ENCODE measurements at regions not wholly inside any gene's neighbourhood (a gene's known extent, or its start where the extent isn't known, plus 50 kb on each side); places are given as distances from the start of the nearest gene placed in this dataset.

DNA sequence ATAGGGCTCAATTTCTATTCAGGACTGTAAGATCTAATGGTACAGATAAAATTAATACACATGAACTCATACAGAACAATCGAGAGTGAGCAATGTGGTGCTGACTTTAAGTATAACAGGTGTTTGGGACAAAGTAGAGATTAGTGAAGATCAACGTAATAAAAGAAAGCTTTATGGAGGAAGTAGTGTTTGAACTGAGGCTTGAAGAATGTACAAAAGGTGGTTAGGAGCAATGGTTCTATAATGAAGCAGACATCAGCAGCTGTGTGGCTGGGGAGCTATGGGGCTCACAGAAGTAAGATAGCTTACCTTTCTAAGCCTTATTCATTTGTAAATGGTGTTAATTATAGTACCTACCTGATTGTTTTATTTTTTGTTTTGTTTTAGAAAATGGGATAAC lies 275.4 kb upstream of the RGMB start:
- TF ChIP-seq POLR2A (IDR thresholded peaks at IDR 0.05) (no peak), POLR2AphosphoS5 (IDR thresholded peaks at IDR 0.05) (no peak)
- TF ChIP-seq, protein P1, sequence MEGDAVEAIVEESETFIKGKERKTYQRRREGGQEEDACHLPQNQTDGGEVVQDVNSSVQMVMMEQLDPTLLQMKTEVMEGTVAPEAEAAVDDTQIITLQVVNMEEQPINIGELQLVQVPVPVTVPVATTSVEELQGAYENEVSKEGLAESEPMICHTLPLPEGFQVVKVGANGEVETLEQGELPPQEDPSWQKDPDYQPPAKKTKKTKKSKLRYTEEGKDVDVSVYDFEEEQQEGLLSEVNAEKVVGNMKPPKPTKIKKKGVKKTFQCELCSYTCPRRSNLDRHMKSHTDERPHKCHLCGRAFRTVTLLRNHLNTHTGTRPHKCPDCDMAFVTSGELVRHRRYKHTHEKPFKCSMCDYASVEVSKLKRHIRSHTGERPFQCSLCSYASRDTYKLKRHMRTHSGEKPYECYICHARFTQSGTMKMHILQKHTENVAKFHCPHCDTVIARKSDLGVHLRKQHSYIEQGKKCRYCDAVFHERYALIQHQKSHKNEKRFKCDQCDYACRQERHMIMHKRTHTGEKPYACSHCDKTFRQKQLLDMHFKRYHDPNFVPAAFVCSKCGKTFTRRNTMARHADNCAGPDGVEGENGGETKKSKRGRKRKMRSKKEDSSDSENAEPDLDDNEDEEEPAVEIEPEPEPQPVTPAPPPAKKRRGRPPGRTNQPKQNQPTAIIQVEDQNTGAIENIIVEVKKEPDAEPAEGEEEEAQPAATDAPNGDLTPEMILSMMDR (IDR thresholded peaks at IDR 0.05): no peak
